ENCODE measurements at regions not wholly inside any gene's neighbourhood (a gene's known extent, or its start where the extent isn't known, plus 50 kb on each side); places are given as distances from the start of the nearest gene placed in this dataset.
"Not testable (repeated sequence)": the region's sequence is repeated elsewhere in the genome, so short reads cannot be mapped to it uniquely, and the experiment has no call there.

- DNase-seq (ENCODE audit: low read depth, low spot score): no peak
Observed at GRCh38 chr2:237196409-237196808, 110.7 kb downstream of the COPS8 start.

- DNase-seq (ENCODE audit: low read depth, low spot score): no peak
Observed at GRCh38 chr2:237196866-237197618, 111.4 kb downstream of the COPS8 start.

DNA sequence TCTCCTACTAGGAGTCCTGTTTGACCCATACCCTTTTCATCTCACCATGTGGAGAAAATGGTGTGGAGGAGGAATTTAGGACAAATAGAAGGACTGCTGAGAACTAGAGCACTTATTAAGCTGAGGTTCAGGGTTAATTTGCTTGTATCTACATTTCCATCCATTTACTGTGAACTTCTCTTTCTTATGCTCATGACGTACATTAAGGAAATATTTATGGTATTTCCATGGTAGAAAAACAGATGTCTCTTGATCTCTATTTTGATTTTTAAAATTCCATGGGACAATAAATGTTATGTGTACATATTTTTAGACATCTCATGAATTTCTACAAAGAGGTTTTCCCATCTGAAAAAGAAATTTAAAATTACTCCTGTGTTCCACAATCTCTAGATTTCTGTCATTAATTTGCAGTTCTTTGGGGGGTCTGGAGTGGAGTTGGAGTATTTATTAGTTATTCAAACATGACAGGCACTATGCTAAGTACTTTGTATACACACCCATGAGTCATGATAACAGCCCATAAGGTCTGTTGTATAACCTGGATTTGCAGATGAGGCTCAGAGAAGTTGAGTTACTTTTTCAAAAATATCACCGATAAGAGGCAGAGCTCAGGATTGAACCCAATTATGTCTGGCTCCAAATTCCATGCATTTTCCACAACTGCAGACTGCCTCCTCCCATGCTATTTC, 112.6 kb downstream of the COPS8 start:
- DNase-seq (ENCODE audit: low read depth, low spot score): no peak

DNA sequence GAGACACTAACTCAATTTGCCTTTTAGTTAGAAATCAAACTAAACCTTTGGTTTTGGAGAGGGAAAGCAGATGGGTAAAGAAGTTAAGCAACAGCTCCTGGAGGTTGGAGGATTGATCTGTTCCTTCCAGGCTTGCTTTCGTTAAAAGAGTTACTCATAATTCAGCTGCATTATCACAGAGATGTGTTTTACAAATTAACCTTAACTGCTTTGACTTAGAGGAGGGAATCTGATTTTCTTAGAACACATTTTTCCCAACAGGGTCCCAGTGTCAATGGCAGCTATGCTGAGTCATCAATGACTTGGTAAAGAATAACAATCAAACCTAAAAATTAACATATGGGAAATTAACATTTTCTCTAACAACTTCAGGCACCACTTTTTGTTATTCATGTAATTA, 113.4 kb downstream of the COPS8 start:
- DNase-seq (ENCODE audit: low read depth, low spot score): no peak

GRCh38 chr2:237199577-237199976, 113.9 kb downstream of the COPS8 start:
- no peak for DNase-seq (ENCODE audit: low read depth, low spot score)

- DNase-seq (ENCODE audit: low read depth, low spot score): no peak
Observed at GRCh38 chr2:237200462-237200861, 114.8 kb downstream of the COPS8 start.

- DNase-seq (ENCODE audit: low read depth, low spot score): no peak
Observed at GRCh38 chr2:237201461-237202287, 116.0 kb downstream of the COPS8 start.

DNA sequence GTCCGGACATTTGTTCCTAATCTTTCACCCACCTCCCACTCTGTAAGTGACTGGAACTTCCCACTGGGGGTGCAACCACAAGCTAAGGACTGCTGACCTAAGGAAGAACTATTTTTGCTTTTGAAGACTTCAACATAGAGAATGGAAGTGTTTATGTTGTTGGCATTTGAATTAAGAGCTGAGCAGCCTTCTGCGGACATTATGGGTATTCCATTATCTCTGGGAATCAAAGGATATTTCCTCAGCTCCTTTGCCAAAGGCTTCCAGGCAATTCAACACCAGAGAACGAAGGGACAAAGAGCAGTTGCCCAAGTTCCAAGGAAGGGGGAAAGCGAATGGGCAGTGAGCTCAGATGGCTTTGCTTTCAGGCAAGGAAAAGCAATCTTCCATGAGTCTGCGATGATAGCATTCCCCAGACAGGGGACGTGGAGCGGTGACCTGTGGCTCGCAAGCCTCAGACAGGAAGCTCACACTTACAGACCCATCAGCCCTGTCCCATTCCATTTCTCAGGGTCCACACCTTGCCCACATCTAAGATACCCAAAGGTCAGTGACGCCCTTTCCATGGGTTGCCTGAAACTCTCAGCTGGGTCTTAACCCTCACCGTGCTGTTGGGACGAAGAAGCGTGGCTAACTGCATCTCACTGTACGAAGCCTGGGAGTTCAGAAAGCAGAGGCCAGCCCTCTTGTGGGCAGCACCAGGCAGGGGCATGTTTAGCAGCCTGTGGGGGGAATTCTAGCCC, 116.8 kb downstream of the COPS8 start:
- DNase-seq (ENCODE audit: low read depth, low spot score): no peak

- DNase-seq (ENCODE audit: low read depth, low spot score): no peak
Observed at GRCh38 chr2:237205043-237205541, 119.4 kb downstream of the COPS8 start.

DNA sequence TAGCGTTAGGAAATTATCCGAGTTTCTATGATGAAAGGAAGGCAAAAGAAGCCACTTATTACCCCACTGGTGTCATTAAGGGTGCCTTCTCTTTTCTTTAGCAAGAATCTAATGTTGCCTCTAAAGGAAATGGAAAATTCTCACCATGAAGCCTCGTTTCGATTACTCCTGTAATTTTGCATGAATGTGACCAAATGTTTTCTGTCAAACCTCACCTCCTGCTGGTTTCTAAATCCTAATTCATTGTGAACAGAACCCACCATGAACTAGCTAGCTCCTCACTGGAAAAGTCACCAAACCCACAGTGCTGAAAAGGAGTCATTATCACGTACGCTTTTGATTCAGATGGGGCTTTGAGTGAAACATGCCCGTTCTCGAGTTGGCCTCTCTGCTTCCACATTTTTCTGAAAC, 119.9 kb downstream of the COPS8 start:
- no peak for DNase-seq (ENCODE audit: low read depth, low spot score)

- no peak for DNase-seq (ENCODE audit: low read depth, low spot score)
Observed at GRCh38 chr2:237207646-237208045, 122.0 kb downstream of the COPS8 start.

DNA sequence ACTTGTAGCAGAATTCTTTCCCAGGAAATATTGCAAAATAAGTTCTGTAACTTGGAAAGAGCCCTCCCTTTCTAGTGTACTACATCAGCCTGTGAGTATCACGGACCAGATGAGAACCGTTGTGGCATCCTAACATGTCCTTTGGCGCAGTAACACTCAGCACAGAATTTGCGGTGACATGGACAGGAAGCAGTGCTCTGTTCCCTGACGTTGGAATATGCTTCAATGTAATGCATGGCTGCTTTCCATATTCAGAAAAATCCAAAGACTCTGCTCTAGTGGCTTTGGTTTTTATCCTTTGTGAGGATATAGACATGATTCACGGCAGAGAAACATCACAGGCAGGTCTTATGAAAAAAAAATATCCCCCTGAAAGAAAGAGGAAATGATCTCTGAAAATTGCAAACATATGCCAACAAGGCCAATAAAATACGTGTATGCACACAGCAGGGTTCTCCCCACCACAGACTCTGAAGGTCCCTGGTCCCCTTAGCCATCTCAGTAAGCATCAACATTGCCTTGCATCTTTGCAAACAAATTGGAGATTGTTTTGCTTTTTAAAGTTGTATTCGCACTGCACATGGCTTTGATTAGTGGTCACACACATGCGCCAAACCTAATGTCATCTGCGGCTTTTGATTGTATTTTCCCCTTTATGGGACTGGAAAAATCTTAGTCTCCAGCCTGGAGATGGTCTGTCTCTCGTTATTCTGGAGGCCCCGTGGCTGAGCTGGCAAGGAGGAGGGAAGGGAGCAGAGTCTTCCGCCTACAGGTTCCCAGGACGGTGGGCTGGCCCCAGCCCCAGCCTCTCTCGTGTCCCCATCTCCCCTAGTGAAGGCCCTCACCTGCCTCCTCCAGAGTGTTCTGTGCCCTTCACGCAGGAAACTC, 122.9 kb downstream of the COPS8 start:
- DNase-seq (ENCODE audit: low read depth, low spot score): no peak

GRCh38 chr2:237209885-237210284, 124.2 kb downstream of the COPS8 start:
- no peak for DNase-seq (ENCODE audit: low read depth, low spot score)

DNA sequence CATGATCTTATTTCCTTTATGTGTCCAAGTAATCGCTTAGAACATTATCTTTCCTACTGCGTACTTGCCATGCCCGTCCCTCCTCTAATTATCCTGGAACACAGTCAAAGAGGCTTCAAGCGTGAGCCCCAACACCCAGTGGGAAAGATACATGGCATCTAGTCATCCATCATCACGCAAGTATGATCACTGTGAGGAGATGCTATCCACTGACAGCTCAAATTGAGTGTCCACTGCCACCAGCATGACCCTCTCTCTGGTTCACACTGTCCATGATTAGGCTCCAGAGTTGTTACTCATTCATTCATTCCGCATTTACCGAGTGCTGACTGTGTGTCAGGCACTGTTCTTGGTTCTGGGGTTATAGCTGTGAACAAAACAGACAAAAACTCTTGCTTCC, 124.6 kb downstream of the COPS8 start:
- DNase-seq (ENCODE audit: low read depth, low spot score): no peak

DNA sequence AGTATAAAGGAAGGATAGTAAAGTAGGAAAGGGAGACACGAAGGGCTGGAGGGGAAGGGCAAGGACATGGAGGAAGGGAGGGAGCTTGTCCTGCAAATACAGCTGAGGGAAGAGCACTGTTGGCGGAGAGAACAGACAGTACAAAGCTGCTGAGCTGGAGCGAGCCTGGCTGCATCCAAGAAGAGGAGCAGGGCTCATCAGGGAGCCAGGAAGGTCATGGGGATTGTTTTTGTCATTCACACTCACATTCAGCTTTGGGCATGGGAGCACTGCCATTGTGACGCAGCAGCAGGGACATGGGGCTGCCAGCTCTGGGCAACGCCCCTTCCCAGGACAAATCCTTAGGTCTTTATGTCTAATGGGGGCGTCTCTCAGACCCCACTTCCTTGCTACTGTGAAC, 125.1 kb downstream of the COPS8 start:
- no peak for DNase-seq (ENCODE audit: low read depth, low spot score)

- not testable (repeated sequence) for DNase-seq (ENCODE audit: low read depth, low spot score)
Observed at GRCh38 chr2:237212356-237213279, 126.9 kb downstream of the COPS8 start.

DNA sequence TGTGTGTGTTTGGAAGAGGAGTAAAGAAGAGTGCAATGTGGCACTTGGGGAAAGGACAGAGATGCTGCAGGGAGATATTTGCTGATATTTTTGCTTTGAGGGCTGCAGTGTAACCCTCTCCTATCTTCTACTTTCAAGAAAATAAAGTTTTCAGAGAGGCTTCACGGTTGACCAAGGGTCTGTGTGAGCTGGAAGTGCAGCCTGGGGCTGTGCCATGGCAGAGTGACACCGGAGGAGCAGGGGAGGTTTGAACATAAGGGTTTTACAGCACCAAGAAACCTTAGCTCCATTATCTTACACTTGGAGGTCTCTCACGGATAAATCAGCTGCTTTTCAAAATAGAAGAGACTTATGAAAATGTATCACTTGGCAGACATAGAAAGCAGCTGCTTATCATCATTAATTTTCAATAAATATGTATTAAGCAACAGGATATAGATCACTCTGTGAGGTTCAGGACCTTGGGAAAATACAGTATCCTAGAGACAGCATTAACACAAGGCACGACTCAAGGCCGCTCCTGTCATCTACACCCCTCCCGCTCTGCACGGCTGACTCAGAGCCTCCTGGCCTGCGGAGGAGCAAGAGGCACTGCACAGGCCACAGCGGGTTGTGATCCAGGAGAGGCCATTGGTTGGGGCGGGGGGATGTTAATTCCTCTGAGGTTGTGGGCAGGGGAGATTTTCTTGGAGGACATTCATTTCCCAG, 127.8 kb downstream of the COPS8 start:
- no peak for DNase-seq (ENCODE audit: low read depth, low spot score)

DNA sequence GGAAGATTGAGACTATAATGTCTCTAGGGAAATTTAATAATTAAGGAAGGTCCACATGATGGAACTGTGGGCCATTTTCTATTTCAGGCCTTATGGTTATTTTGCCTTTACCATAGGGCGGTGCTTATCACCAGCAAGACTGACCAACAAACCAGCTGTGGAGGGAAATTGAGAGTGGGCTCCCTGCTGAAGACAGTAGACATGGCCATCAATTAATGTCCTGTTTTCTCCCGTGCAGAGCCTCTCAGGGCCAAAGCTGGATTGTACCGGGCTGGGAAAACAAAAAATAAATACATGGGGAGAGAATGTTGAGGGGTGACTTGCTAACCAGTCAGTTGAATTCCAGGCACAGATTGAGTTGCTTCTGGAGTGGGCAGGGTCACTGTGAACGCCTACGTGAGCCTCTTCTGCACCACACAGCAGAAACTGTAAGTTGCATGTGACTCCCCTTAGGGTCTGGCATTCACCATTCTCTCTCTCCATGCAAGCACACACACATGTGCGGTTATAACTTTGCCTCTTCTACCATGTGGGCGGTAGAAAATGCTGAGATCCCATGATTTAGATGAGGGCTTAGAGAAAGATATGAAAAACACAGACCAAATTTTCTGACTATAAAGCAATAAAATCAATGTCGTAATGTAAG, 128.5 kb downstream of the COPS8 start:
- no peak for DNase-seq (ENCODE audit: low read depth, low spot score)
